ENCODE measurements at regions not wholly inside any gene's neighbourhood (a gene's known extent, or its start where the extent isn't known, plus 50 kb on each side); places are given as distances from the start of the nearest gene placed in this dataset.

DNA sequence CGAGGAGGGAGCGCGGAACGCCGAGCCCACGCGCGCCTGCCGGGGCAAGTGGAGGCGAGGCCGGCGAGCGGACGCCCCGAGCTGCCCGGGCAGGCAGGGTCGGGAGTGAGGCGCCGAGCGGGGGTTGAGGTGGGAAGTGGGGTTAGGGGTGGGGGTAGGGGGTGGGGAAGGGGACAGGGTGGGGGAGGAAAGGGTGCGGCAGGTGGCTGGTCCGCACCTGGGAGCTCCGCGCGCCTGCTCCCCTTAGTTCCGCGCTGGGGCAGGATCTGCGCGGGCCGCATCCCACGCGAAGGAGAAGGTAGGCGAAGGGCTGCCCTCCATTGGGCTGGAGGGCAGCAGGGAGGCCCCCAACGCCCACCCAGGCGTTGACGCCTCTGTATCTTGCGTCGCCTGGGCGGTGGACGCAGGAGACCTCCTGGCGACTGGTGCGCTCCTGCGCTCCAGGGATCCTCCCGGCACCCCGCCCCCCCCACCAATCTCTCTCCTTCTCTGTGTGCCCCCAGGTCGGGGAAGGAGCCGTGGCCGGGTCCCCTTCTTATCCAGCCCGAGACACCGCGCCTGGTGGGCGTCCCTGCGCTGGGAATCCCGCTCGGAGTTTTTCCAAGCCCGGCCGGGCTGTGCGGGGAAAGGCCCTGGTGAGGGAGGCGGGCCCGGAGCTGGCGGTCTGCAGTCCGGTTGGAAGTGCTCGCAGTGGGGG, 51.3 kb upstream of the AMZ2 start (continued):
- TF ChIP-seq ZNF549 (tag by site-specific recombination; IDR thresholded peaks at IDR 0.05) = no peak
- TF ChIP-seq ZBTB8A (tag by site-specific recombination; IDR thresholded peaks at IDR 0.05) = peak; percentile 52; the same call in 1 of the 2 replicates
- TF ChIP-seq KLF8 (tag by site-specific recombination; IDR thresholded peaks at IDR 0.05) = peak; percentile 11; the same call in 1 of the 2 replicates
- TF ChIP-seq PRDM1 (tag by site-specific recombination; IDR thresholded peaks at IDR 0.05) = no peak
- TF ChIP-seq, protein P1, sequence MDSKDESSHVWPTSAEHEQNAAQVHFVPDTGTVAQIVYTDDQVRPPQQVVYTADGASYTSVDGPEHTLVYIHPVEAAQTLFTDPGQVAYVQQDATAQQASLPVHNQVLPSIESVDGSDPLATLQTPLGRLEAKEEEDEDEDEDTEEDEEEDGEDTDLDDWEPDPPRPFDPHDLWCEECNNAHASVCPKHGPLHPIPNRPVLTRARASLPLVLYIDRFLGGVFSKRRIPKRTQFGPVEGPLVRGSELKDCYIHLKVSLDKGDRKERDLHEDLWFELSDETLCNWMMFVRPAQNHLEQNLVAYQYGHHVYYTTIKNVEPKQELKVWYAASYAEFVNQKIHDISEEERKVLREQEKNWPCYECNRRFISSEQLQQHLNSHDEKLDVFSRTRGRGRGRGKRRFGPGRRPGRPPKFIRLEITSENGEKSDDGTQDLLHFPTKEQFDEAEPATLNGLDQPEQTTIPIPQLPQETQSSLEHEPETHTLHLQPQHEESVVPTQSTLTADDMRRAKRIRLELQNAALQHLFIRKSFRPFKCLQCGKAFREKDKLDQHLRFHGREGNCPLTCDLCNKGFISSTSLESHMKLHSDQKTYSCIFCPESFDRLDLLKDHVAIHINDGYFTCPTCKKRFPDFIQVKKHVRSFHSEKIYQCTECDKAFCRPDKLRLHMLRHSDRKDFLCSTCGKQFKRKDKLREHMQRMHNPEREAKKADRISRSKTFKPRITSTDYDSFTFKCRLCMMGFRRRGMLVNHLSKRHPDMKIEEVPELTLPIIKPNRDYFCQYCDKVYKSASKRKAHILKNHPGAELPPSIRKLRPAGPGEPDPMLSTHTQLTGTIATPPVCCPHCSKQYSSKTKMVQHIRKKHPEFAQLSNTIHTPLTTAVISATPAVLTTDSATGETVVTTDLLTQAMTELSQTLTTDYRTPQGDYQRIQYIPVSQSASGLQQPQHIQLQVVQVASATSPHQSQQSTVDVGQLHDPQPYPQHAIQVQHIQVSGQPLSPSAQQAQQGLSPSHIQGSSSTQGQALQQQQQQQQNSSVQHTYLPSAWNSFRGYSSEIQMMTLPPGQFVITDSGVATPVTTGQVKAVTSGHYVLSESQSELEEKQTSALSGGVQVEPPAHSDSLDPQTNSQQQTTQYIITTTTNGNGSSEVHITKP (tag by site-specific recombination; IDR thresholded peaks at IDR 0.05) = no peak
- no peak for TF ChIP-seq ZNF133 (tag by site-specific recombination; IDR thresholded peaks at IDR 0.05)
- TF ChIP-seq ZSCAN30 (tag by site-specific recombination; IDR thresholded peaks at IDR 0.05) = 0 out of 2 replicates have a peak, but pooled peaks have one; percentile 1
- peak; percentile 94 for TF ChIP-seq ZFHX2 (tag by site-specific recombination; conservative IDR thresholded peaks at IDR 0.05)
- TF ChIP-seq ZNF785 (tag by site-specific recombination; IDR thresholded peaks at IDR 0.05) = no peak
- no peak for TF ChIP-seq ZNF776 (tag by site-specific recombination; IDR thresholded peaks at IDR 0.05; ENCODE audit: borderline replicate concordance)
- TF ChIP-seq ZBTB26 (tag by site-specific recombination; optimal IDR thresholded peaks at IDR 0.05) = peak; percentile 24
- peak; percentile 50; the same call in 1 of the 2 replicates for TF ChIP-seq ZNF335 (tag by site-specific recombination; conservative IDR thresholded peaks at IDR 0.05)
- TF ChIP-seq, protein P2, sequence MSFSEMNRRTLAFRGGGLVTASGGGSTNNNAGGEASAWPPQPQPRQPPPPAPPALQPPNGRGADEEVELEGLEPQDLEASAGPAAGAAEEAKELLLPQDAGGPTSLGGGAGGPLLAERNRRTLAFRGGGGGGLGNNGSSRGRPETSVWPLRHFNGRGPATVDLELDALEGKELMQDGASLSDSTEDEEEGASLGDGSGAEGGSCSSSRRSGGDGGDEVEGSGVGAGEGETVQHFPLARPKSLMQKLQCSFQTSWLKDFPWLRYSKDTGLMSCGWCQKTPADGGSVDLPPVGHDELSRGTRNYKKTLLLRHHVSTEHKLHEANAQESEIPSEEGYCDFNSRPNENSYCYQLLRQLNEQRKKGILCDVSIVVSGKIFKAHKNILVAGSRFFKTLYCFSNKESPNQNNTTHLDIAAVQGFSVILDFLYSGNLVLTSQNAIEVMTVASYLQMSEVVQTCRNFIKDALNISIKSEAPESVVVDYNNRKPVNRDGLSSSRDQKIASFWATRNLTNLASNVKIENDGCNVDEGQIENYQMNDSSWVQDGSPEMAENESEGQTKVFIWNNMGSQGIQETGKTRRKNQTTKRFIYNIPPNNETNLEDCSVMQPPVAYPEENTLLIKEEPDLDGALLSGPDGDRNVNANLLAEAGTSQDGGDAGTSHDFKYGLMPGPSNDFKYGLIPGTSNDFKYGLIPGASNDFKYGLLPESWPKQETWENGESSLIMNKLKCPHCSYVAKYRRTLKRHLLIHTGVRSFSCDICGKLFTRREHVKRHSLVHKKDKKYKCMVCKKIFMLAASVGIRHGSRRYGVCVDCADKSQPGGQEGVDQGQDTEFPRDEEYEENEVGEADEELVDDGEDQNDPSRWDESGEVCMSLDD (tag by site-specific recombination; IDR thresholded peaks at IDR 0.05) = peak; percentile 14; the same call in 1 of the 2 replicates
- 0 out of 2 replicates have a peak, but pooled peaks have one; percentile 57 for TF ChIP-seq ZNF423 (tag by site-specific recombination; IDR thresholded peaks at IDR 0.05)
- peak; percentile 81 for TF ChIP-seq GLIS1 (tag by site-specific recombination; IDR thresholded peaks at IDR 0.05)
- TF ChIP-seq ZNF626 (tag by site-specific recombination; IDR thresholded peaks at IDR 0.05) = no peak
- TF ChIP-seq ZNF514 (tag by site-specific recombination; IDR thresholded peaks at IDR 0.05) = no peak
